Cardiac fibroblast (primary cell): ENCODE measurements at regions not wholly inside any gene's neighbourhood (a gene's known extent, or its start where the extent isn't known, plus 50 kb on each side); places are given as distances from the start of the nearest gene placed in this dataset.
A peak's percentile ranks its signal among the peaks of the same experiment; 100 is the strongest.
"Not testable (repeated sequence)": the region's sequence is repeated elsewhere in the genome, so short reads cannot be mapped to it uniquely, and the experiment has no call there.

ENCODE experiments used
- DNase-seq, 2 donors: peaks; one replicate each; pipeline versions ENCODE4 v3.0.0 to v3.0.0-alpha.2; 2010; ENCODE audit warnings: low read depth in 2 of 2
- H3K4me3 ChIP-seq, 2 donors: replicated peaks in 1 of 2; 1 replicate in 1 of 2; 2 replicates in 1 of 2; pipeline ENCODE4 v1.5.1; 2011; ENCODE audit warnings: low read depth in 2 of 2, low read length in 2 of 2, mild to moderate bottlenecking in 2 of 2, moderate library complexity in 1 of 2
- TF ChIP-seq, protein P1 (sequence below): IDR thresholded peaks from one replicate; pipeline ENCODE4 v1.5.1; 2011; ENCODE audit warnings: low read depth, mild to moderate bottlenecking, low read length, inconsistent platforms

- H3K4me3 ChIP-seq = no peak overlapping the region
- DNase-seq = peak; percentile 1 to 2
- TF ChIP-seq, protein P1, sequence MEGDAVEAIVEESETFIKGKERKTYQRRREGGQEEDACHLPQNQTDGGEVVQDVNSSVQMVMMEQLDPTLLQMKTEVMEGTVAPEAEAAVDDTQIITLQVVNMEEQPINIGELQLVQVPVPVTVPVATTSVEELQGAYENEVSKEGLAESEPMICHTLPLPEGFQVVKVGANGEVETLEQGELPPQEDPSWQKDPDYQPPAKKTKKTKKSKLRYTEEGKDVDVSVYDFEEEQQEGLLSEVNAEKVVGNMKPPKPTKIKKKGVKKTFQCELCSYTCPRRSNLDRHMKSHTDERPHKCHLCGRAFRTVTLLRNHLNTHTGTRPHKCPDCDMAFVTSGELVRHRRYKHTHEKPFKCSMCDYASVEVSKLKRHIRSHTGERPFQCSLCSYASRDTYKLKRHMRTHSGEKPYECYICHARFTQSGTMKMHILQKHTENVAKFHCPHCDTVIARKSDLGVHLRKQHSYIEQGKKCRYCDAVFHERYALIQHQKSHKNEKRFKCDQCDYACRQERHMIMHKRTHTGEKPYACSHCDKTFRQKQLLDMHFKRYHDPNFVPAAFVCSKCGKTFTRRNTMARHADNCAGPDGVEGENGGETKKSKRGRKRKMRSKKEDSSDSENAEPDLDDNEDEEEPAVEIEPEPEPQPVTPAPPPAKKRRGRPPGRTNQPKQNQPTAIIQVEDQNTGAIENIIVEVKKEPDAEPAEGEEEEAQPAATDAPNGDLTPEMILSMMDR = no peak
These were observed 136.0 kb upstream of the CFAP20DC start for GRCh38 chr3:59185591-59186369.

- DNase-seq = no peak
- TF ChIP-seq, protein P1 = no peak
- H3K4me3 ChIP-seq = no peak overlapping the region
These were observed 130.2 kb upstream of the CFAP20DC start for GRCh38 chr3:59180006-59180405.

GRCh38 chr3:59178698-59179097 is 128.9 kb upstream of the CFAP20DC start:
- TF ChIP-seq, protein P1 = no peak
- DNase-seq = no peak
- H3K4me3 ChIP-seq = no peak overlapping the region

DNA sequence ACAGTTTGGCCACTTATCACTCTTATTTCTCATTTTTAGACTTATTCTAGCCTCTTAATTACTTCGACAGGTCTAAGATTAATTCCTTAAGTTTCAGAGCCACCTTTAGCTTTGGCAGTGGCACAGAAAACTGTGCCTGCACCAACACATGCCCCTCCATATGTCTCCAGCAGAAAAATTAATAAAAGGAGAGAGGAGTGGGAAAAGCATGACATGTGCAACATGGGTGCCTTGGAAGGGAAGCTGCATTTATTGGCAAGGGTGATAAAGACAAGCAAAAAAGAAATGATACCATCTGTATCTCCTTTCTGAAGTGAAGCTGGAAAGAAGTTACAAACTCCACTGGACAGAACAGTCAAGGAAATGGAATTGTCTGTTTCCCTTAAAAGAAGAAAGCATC is 121.7 kb upstream of the CFAP20DC start:
- no peak for DNase-seq
- TF ChIP-seq, protein P1 = no peak
- no peak overlapping the region for H3K4me3 ChIP-seq

DNA sequence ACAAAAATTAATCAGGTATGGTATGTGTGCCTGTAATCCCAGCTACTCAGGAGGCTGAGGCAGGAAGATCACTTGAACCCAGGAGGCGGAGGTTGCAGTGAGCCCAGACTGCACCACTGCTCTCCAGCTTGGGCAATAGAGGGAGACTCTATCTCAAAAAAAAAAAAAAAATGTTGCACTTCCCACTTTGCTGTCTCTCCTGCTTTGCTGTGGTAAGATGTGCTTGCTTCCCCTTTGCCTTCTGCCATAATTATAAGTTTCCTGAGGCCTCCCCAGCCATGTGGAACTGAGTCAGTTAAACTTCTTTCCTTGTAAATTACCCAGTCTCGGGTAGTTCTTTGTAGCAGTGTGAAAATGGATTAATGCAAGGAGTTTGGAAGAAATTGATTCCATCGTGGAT is 120.3 kb upstream of the CFAP20DC start:
- H3K4me3 ChIP-seq, DNase-seq: not testable (repeated sequence)

DNA sequence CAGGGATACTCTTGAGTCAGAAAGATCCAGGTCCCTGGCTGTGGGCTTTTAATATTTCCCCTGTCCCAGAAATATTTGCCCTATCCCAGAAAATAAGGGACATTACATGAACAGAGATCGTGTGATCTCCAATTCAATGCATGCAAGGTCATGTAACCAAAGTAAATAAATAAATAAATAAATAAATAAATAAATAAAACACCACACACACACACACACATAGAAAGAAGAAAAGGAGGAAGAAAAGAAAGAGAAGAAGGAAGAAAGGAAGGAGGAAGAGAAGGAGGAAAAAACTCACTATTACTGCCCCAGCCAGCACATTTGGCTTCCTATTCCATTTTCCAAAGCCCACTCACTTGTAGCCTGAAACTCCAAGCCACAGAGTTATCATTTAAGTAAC is 117.9 kb upstream of the CFAP20DC start:
- no peak for DNase-seq
- TF ChIP-seq, protein P1 = no peak
- no peak overlapping the region for H3K4me3 ChIP-seq

- TF ChIP-seq, protein P1 = no peak
- no peak overlapping the region for H3K4me3 ChIP-seq
- no peak for DNase-seq
These were observed 114.1 kb upstream of the CFAP20DC start for GRCh38 chr3:59163953-59164352.
